Stimulated activated naive B cell treated with anti-CD40 and anti-IgM and Interleukin-4, amounts not matched to agents 10 μg/mL and 1 μg/mL and 100 μg/mL, for 72 hours (primary cell): ENCODE measurements at regions not wholly inside any gene's neighbourhood (a gene's known extent, or its start where the extent isn't known, plus 50 kb on each side); places are given as distances from the start of the nearest gene placed in this dataset.
A peak's percentile ranks its signal among the peaks of the same experiment; 100 is the strongest.

Source experiments
- ATAC-seq, 2 donors: fragments of 150-1000 bp; cut with Tn5 transposase; replicated peaks; 2 replicates each; pipeline ENCODE4 v1.10.0; 2021; ENCODE audit warnings: moderate library complexity in 1 of 2
- DNase-seq: peaks from one replicate; pipeline ENCODE4 v3.0.0; 2021
- H3K27ac Mint-ChIP-seq: one replicate; pipeline ENCODE4 v1.8.0; 2022; ENCODE audit warnings: mild to moderate bottlenecking, mixed read lengths
- H3K27me3 Mint-ChIP-seq, 2 donors: one replicate each; pipeline ENCODE4 v1.8.0; 2022; ENCODE audit warnings: mixed read lengths in 2 of 2
- H3K36me3 Mint-ChIP-seq, 2 donors: one replicate each; pipeline ENCODE4 v1.8.0; 2022; ENCODE audit warnings: mixed read lengths in 2 of 2, mild to moderate bottlenecking in 1 of 2
- H3K4me1 Mint-ChIP-seq, 2 donors: one replicate each; pipeline ENCODE4 v1.8.0; 2022; ENCODE audit warnings: mixed read lengths in 2 of 2, mild to moderate bottlenecking in 1 of 2
- H3K4me3 Mint-ChIP-seq, 2 donors: one replicate each; pipeline ENCODE4 v1.8.0; 2022; ENCODE audit warnings: mild to moderate bottlenecking in 2 of 2, mixed read lengths in 2 of 2, moderate library complexity in 1 of 2
- H3K9me3 Mint-ChIP-seq, 2 donors: one replicate each; pipeline ENCODE4 v1.8.0; 2022; ENCODE audit warnings: mixed read lengths in 2 of 2, mild to moderate bottlenecking in 1 of 2

DNA sequence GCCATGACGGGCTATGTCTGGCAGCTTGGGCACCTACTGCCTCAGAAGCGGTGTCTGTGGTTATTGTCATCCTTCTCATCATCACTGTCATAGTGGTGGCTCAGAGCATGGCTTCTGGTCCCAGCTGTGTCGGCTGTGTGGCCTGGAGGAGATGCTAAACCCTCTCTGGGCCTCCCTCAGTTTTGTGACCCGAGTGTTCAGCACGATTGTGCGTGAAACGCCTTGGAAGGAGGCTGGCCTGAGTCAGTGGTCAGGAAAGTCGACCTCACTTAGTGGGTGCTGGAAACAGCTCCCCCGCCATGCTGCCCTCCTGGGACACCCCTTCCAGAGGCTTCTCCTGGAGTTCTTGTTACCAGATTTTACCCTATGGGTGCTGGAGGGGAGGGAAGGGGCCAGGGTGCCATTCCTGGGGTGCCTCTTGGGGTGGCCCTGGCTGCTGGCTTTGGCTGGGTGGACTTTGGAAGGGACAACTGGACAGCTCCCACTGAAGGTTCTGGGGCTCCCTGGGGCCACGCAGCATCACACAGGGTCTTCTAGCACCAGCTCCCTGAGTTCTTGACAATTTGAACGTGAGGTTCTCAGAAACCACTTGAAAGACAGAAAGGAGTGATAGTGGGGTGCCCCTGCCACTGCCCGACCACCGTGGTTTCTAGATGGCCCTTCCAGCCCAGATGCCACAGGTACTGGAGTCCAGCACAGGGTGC, 226.5 kb upstream of the GSE1 start:
- Mint-ChIP-seq H3K27me3 (peaks cover 19 to 25% of the 10 kb centered on the region in 2 donors), H3K9me3 (peaks cover 0 to 6% of the 10 kb centered on the region in 2 donors), H3K4me3 (no peak overlapping the region), H3K27ac (no peak overlapping the region), H3K36me3 (no peaks in the 10 kb centered on the region), H3K4me1 (peaks cover 3 to 5% of the 10 kb centered on the region in 2 donors)
- ATAC-seq, result no peak
- no peak for DNase-seq

DNA sequence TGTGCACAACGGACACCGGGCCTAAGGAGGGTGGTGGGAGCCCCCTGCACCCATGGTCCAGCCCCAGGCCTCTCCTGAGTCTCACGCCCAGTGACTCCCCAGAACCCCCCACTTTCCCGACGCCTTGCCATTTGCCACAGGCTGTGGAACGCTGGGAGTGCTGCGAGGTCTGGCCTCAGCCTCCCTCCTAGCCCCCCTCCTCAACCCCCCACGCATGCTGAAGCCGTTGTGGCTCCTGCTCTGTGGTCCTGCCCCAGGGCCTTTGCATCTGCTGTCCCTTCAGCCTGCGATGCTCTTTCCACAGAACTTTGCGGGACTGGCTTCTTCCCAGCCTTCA, 226.0 kb upstream of the GSE1 start:
- Mint-ChIP-seq H3K36me3 (no peaks in the 10 kb centered on the region), H3K4me3 (no peak overlapping the region), H3K9me3 (peaks cover 0 to 6% of the 10 kb centered on the region in 2 donors), H3K4me1 (peaks cover 3 to 5% of the 10 kb centered on the region in 2 donors), H3K27me3 (peaks cover 19 to 21% of the 10 kb centered on the region in 2 donors), H3K27ac (no peak overlapping the region)
- DNase-seq, result no peak
- no peak for ATAC-seq

DNA sequence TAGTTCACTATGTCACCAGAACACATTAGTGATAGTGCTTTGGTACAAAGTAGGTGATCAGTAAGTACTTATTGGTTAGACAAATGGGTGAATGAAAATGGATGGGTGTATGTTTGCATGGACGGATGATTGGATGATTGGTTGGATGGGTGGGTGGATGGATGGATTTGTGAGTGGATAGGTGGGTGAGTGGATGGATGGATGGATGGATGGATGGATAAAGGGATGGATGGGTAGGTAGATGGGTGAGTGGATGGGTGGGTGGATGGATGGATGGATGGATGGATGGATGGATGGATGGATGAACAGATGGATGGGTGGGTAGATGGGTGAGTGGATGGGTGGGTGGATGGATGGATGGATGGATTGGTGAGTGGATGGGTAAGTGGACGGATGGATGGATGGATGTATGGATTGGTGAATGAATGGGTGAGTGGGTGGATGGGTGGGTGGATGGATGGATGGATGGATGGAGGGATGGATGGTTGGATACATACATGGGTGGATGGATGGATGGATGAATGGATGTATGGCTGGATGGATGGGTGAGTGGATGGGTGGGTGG, 225.3 kb upstream of the GSE1 start:
- DNase-seq, result no peak
- H3K36me3 Mint-ChIP-seq, result no peaks in the 10 kb centered on the region
- no peak overlapping the region for H3K27ac Mint-ChIP-seq
- peaks cover 0 to 6% of the 10 kb centered on the region in 2 donors for H3K9me3 Mint-ChIP-seq
- ATAC-seq, result no peak
- H3K4me1 Mint-ChIP-seq, result peaks cover 3 to 5% of the 10 kb centered on the region in 2 donors
- no peak overlapping the region for H3K4me3 Mint-ChIP-seq
- H3K27me3 Mint-ChIP-seq, result peaks cover 19 to 20% of the 10 kb centered on the region in 2 donors

DNA sequence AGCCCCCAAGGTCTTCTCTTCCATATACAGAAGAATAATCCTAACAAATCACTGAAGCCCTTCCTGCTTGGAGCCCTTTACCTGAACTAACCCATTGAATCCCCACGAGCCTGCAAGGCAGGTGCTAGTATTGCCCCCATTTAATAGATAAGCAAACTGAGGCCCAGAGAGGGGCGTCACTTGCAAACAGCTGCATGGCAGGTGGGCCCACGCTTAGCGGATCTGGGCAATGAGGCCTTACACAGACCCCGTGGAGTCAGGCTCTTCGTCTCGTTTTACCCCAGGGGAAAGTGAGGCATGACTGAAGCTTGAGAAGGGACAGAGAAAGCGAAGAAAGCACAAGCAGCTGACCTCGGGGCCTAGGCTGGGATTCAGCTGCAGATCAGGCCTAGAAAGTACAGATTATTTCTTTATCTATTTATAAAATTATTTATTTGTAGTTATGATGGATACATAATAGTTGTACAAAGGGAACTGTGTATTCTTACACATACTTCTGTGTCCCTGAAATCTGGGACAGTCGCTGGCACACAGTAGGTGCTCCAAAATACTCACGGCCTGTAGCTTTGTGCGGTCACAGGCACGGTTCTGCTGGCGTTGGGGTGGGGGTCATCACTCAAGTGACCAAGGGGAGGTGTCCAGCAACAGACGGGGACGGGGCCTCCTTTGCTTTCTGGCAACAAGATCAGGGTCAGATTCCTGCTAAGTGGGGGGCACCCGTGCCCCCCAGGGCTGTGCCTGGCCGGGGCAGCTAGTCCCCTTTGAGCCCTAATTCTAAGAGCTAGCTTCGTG, 223.2 kb upstream of the GSE1 start:
- Mint-ChIP-seq H3K4me1 (peaks cover 5 to 6% of the 10 kb centered on the region in 2 donors), H3K27ac (no peak overlapping the region), H3K9me3 (peaks cover 0 to 4% of the 10 kb centered on the region in 2 donors), H3K36me3 (no peaks in the 10 kb centered on the region), H3K4me3 (no peak overlapping the region), H3K27me3 (peaks cover 19 to 23% of the 10 kb centered on the region in 2 donors)
- DNase-seq (no peak), ATAC-seq (no peak)

DNA sequence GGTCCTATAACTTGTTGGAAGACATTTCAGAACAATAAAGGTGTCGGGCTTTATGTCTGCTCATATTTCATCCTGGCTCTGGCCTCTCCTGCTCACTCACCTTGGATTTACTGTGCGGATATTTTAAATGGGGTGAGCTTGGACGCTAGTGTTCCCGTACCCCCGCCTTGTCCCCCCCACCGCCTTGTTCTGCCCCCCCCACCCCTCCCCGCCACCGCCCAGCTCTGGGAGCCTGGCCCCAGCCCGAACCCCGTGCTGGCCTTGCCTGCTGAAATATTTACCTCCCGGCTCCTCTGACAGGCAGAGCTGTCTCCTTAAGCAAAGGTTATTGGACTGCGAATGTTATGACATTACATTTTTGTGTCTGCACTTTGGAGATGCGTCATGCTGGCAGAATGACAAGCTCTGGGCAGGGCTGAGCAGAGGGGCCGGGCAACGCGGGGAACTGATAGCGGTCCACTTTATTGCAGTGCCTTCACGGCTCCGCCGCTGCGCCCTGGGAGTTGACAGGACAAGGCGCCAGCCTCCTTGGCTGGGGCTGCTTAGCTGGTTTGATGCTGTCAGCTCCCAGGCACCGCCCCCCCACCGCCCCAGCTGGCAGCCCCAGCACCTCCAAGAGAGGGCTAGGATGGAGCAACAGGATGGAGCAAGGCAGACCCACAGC, 222.5 kb upstream of the GSE1 start:
- peaks cover 19 to 26% of the 10 kb centered on the region in 2 donors for H3K27me3 Mint-ChIP-seq
- H3K36me3 Mint-ChIP-seq, result no peaks in the 10 kb centered on the region
- H3K4me1 Mint-ChIP-seq, result peaks cover 10 to 11% of the 10 kb centered on the region in 2 donors
- peaks cover 0 to 4% of the 10 kb centered on the region in 2 donors for H3K9me3 Mint-ChIP-seq
- DNase-seq, result no peak
- H3K4me3 Mint-ChIP-seq, result no peak overlapping the region
- ATAC-seq, result no peak
- H3K27ac Mint-ChIP-seq, result no peak overlapping the region

DNA sequence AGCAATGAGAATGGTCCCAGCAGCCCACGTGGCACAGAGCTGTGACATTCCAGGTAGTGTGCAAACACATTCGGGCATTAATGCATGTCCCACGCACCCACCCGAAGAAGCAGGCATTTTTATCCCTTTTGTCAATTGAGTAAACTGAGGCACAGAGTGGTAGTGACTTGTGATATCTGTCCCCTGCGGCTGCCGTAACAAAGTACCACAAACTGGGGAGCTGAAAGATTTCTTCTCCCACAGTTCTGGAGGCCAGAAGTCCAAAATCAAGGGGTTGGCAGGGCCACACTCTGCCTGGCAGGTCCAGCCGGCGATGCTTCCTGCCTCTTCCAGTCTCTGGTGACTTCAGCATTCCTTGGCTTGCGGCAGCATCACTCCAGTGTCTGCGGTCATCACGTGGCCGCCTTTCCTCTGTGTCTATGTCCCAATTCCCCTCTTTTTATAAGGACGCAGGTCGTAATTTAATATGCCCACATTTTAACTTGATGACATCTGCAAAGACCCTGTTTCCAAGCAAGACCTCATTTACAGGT, 221.9 kb upstream of the GSE1 start:
- Mint-ChIP-seq H3K36me3 (no peaks in the 10 kb centered on the region), H3K27me3 (peaks cover 19 to 28% of the 10 kb centered on the region in 2 donors), H3K4me1 (peaks cover 10 to 11% of the 10 kb centered on the region in 2 donors), H3K4me3 (no peak overlapping the region), H3K9me3 (peaks cover 0 to 4% of the 10 kb centered on the region in 2 donors), H3K27ac (no peak overlapping the region)
- DNase-seq (no peak), ATAC-seq (no peak)

DNA sequence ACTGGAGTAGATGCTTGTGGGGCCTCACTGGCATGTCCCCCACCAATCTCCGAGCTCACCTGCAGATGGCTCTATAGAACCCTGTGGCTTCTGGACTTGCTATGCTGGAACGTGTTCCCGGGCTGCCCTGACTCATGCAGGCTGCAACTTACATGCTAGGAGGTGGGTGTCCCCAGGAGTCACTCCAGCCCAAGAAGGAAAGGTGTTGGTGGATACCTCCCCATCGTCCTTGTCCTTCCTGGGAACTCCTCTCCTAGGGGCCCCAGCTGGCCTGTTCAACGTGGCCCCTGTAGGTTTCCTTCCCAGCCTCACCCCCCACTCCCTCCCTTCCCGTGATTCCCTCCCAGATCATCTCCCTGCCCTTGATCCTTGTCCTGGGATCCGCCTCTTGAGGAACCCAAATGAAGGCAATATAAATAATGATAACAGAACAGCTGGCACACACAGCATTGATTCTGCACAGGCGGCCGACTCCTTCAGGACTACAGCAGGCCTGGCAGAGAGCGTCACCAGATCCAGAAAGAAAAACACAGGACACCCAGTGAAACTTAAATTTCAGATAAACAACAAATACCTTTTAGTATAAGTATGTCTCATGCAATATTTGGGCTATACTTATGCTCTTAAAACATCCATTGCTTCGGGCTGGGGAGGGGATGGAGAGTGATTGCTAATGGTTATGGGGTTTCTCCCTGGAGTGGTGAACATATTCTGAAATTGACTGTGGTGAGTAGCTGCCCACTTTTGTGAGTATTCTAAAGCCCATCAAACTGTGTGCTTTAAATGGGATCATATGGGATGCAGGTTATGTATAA, 221.1 kb upstream of the GSE1 start:
- no peak for ATAC-seq

DNA sequence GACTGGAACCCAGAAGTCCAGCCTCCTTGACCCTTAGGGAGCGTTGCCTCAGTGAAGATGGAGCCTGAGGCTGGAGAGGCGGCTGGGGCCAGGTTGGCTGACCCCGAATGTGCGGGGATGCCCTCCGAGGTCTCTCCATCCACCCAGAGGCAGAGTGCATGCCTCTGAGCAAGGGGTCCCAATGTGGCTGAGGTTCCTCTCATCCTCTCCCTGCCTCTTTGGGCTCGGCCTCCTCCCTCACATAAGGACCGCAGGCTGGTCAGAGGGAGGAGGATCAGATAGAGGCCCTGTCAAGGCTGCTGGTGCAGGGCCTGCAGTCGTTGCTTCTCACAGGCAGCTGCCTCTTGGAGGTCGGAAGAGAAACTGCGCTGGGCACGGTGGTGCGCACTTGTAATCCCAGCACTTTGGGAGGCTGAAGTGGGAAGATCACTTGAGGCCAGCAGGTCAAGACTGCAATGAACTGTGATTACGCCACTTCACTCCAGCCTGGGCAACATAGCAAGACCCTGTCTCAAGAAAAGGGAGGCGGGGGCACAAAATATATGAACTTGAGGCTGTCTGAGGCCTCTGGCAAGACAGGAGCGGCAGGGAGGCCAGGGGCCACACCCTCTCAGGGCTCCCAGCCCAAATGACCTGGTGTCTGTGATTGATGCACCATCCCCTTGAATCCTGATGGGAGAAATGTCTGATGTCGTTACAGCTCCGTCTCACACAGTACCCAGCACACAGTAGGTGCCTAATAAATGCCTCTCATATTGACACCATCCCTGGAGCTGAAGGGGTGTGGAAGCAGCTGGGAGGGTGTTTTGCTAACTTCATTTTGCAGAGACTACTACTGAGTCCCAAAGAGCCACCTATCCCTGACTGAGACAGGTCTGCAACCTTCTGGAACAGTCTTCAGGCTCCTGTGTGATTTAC, 220.1 kb upstream of the GSE1 start:
- ATAC-seq (peak in 1 of 2 donors; percentile 3), DNase-seq (no peak)
- no peaks in the 10 kb centered on the region for H3K36me3 Mint-ChIP-seq
- peaks cover 10 to 30% of the 10 kb centered on the region in 2 donors for H3K27me3 Mint-ChIP-seq
- no peak overlapping the region for H3K4me3 Mint-ChIP-seq
- peaks cover 15 to 24% of the 10 kb centered on the region in 2 donors for H3K4me1 Mint-ChIP-seq
- no peak overlapping the region for H3K27ac Mint-ChIP-seq
- peaks cover 0 to under 1% of the 10 kb centered on the region in 2 donors for H3K9me3 Mint-ChIP-seq

More for the DNA sequence above, 221.1 kb upstream of the GSE1 start:
- DNase-seq, result no peak
- peaks cover 0 to 4% of the 10 kb centered on the region in 2 donors for H3K9me3 Mint-ChIP-seq
- H3K27ac Mint-ChIP-seq, result no peak overlapping the region
- H3K4me1 Mint-ChIP-seq, result peaks cover 11 to 16% of the 10 kb centered on the region in 2 donors
- peaks cover 19 to 35% of the 10 kb centered on the region in 2 donors for H3K27me3 Mint-ChIP-seq
- no peak overlapping the region for H3K4me3 Mint-ChIP-seq
- no peaks in the 10 kb centered on the region for H3K36me3 Mint-ChIP-seq

DNA sequence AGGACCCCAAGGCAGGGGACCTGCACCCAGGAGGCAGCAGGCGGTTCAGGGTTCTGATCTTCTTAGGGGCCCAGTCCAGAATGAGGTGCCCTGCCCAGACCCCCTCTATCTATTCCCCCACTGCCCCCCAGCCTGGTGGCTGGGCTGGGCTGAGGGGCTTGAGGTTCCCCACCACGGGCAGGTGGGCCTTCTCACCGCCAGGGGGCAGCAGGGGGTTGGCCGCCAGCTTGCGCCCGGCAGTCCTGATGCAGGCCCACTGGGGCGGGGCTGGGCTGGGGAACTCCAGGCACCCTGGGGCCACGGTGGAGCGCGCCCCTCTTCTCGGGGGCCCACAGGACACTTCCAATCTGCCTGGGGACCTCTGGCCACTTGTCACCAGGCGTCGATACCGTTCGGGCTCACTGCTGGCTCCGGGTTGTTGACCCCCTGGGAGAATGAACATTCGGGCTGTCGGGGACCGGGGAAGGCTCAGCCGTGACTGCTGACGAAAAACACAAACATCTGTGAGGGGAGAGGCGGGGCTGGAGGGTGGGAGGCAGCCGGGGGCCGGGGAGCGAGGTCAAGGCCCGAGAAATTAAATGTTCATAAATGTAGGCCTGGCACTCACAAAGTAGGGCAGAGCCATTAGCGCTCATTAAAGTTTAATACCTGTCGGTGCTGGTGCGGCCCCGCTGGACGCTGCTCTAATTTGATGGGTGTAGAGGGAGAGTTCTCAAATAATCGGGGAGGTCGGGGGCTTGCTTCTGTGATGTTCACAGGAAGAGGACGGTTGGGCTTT, 219.3 kb upstream of the GSE1 start:
- H3K9me3 Mint-ChIP-seq, result no peaks in the 10 kb centered on the region
- no peak overlapping the region for H3K27ac Mint-ChIP-seq
- H3K4me3 Mint-ChIP-seq, result no peak overlapping the region
- peaks cover 11 to 26% of the 10 kb centered on the region in 2 donors for H3K4me1 Mint-ChIP-seq
- H3K27me3 Mint-ChIP-seq, result peaks cover 2 to 33% of the 10 kb centered on the region in 2 donors
- ATAC-seq, result peak; percentile 45 to 68
- no peaks in the 10 kb centered on the region for H3K36me3 Mint-ChIP-seq
- DNase-seq, result peak; percentile 41

DNA sequence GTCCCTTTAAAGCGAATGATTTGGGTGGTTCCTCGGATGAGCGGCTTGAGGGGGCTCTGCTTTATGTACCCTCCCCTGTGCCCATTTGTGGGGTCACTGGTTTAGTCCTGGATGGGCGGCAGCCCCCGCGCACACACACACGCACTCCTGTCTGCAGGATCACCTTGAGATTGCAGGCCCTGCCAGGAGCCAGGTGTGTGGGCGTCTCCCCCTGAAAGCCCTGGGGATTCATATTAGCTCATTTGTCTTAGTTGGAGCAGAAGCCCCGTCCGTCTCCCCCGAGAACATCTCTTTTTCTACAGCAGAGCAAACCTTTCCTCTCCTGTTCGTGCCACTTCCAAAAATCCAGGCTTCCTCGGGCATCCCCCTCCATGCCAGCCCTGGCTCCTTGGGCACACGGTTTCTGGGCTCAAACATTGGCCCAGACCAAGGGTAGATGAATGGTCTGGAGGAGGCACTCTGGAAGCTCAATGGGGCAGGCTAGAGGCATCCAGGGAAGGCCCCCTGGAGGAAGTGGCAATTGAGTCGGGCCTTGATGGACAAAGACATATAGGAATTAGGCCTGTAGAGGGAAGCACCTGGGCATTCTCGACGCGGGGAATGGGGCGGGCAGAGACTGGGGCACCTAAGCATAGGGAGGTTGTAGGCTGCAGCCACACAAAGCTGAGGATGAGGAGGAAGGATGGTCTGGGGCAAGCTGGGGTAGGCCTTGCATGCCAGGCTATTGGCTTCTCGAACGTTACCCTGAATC, 218.5 kb upstream of the GSE1 start:
- no peak overlapping the region for H3K27ac Mint-ChIP-seq
- DNase-seq, result no peak
- ATAC-seq, result no peak

DNA sequence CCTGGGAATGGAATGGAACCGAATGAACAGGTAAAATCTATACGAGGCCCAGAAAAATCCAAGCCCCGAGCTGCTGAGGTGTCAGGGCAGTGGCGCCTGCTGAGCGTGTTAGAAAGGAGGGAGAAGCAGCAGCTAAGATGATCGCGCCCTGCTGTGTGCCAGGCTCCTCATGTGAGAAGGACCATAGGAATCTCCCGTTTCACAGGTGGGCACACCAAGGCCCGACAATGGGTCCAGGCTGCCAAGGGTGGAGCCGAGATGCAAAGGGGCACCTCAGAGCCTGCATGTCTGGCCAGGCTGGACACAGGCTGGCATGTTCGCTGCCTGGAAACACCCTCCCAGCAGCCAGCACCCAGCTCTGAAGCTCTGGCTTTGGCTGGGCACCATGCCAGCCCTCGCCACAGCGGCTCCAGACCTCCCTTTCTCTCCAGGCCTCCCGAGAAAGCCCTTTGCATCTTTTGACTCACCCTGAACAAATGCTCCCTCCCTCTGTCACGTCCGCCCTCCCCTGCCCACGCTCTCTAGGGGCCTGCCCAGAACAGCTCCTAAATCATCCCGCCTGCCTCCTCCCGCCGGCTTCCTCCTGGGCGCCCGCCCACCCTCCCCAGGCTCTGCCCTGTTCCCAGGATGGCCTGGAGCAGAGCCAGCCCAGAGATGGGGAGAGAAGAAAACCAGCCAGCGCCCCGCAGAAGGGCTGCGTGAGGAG, 217.8 kb upstream of the GSE1 start:
- DNase-seq (peak; percentile 36), ATAC-seq (peak; percentile 37 to 58)
- H3K27ac Mint-ChIP-seq, result no peak overlapping the region
- peaks cover 0 to 32% of the 10 kb centered on the region in 2 donors for H3K27me3 Mint-ChIP-seq
- peaks cover 10 to 26% of the 10 kb centered on the region in 2 donors for H3K4me1 Mint-ChIP-seq
- H3K9me3 Mint-ChIP-seq, result no peaks in the 10 kb centered on the region
- no peaks in the 10 kb centered on the region for H3K36me3 Mint-ChIP-seq
- no peak overlapping the region for H3K4me3 Mint-ChIP-seq

More for the DNA sequence above, 218.5 kb upstream of the GSE1 start:
- Mint-ChIP-seq H3K4me1 (peaks cover 10 to 26% of the 10 kb centered on the region in 2 donors), H3K27me3 (peaks cover 0 to 32% of the 10 kb centered on the region in 2 donors), H3K4me3 (no peak overlapping the region), H3K36me3 (no peaks in the 10 kb centered on the region), H3K9me3 (no peaks in the 10 kb centered on the region)
